Psoas muscle (tissue), 7 donors: ENCODE measurements at regions not wholly inside any gene's neighbourhood (a gene's known extent, or its start where the extent isn't known, plus 50 kb on each side); places are given as distances from the start of the nearest gene placed in this dataset.

ENCODE experiments used
- ATAC-seq, 4 donors: fragments of 200-7000 bp; cut with Tn5 transposase; one replicate each; pipeline ENCODE4 v1.9.1; 2020; ENCODE audit warnings: moderate library complexity in 3 of 4, mild to moderate bottlenecking in 2 of 4
- DNase-seq, 2 donors: peaks; one replicate each; pipeline ENCODE4 v3.0.0-alpha.2; 2020
- H3K27ac ChIP-seq: fragments of 200-600 bp; one replicate; pipeline ENCODE4 v1.8.0; 2022
- H3K27me3 ChIP-seq, 3 donors: fragments of 200-600 bp in 1 of 3; one replicate each; pipeline versions ENCODE4 v1.6.1 to v1.8.0; 2013 to 2022; ENCODE audit warnings: low read length in 2 of 3, mild to moderate bottlenecking in 2 of 3, moderate library complexity in 1 of 3; ENCODE audit not compliant: insufficient read depth in 3 of 3
- H3K36me3 ChIP-seq, 2 donors: fragments of 200-600 bp in 1 of 2; one replicate each; pipeline versions ENCODE4 v1.6.1 to v1.8.0; 2013 to 2022; ENCODE audit warnings: low read depth in 1 of 2, mild to moderate bottlenecking in 1 of 2, moderate library complexity in 1 of 2; ENCODE audit not compliant: insufficient read depth in 1 of 2
- H3K4me1 ChIP-seq: fragments of 200-600 bp; one replicate; pipeline ENCODE4 v1.8.0; 2022
- H3K4me3 ChIP-seq: fragments of 200-600 bp; one replicate; pipeline ENCODE4 v1.8.0; 2022; ENCODE audit warnings: mild to moderate bottlenecking
- H3K9me3 ChIP-seq: fragments of 200-600 bp; one replicate; pipeline ENCODE4 v1.8.0; 2022
- WGBS, 3 donors: extraction: QIAGEN DNeasy Blood & Tissue Kit; methylation state at CpG; one replicate each; pipeline versions ENCODE4 v1.1.6 to v1.1.7; 2013; 5-methylcytosine and 5-hydroxymethylcytosine counted together
- intact Hi-C, 2 donors: fragments of 100-400 bp; cut with DNase I; formaldehyde crosslinking; loops; one replicate each; pipeline versions ENCODE4 v1.11.0 to v1.14.2; 2022
- TF ChIP-seq, protein P1 (sequence below): fragments of 200-600 bp; IDR thresholded peaks from one replicate; pipeline ENCODE4 v1.8.0; 2022; ENCODE audit warnings: antibody characterized with exemption
- donor health status: healthy with polysubstance abuse.
- donor health status: DM: no; HTN: no; CAD: no; lungs with moderate emphysema.
- donor health status: Bipolar disorder and iron deficiency.
- donor health status: healthy.
- donor health status: DM: yes; HTN: yes; CAD: no.
- donor health status: DM: no; HTN: no; CAD: no.
- donor health status: DM: yes; HTN: yes; CAD: no.

DNA sequence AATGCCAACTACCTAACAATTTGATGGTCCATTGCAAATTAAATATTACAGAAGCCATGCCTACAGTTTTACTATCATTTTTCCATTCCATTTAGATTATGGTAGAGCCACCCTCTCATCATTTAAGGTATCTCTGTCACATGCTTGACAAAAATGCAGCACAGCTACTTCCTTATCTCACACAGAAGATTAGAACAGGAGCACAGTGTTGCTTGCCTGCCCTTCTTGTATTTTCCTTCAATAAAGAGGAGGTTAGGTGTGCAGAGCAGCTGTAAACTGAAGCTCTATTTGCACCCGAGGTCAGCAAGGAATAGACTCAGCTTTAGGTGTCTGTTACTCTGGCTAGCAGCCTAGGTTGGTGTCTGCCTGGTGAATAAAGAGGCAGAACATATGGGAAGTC lies 51.5 kb upstream of the ATP10B start:
- intact Hi-C loops: no loop called here
- H3K36me3 ChIP-seq: no peaks in the 10 kb centered on the region
- H3K4me3 ChIP-seq: no peak overlapping the region
- DNase-seq: no peak
- no peak for ATAC-seq
- no peak overlapping the region for H3K27ac ChIP-seq
- 18 to 31% (median 28%) methylated on average over 1 of the region's 1 CpG for WGBS, 3 donors
- H3K9me3 ChIP-seq: no peaks in the 10 kb centered on the region
- H3K27me3 ChIP-seq: no peaks in the 10 kb centered on the region
- no peaks in the 10 kb centered on the region for H3K4me1 ChIP-seq
- TF ChIP-seq, protein P1, sequence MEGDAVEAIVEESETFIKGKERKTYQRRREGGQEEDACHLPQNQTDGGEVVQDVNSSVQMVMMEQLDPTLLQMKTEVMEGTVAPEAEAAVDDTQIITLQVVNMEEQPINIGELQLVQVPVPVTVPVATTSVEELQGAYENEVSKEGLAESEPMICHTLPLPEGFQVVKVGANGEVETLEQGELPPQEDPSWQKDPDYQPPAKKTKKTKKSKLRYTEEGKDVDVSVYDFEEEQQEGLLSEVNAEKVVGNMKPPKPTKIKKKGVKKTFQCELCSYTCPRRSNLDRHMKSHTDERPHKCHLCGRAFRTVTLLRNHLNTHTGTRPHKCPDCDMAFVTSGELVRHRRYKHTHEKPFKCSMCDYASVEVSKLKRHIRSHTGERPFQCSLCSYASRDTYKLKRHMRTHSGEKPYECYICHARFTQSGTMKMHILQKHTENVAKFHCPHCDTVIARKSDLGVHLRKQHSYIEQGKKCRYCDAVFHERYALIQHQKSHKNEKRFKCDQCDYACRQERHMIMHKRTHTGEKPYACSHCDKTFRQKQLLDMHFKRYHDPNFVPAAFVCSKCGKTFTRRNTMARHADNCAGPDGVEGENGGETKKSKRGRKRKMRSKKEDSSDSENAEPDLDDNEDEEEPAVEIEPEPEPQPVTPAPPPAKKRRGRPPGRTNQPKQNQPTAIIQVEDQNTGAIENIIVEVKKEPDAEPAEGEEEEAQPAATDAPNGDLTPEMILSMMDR: no peak

DNA sequence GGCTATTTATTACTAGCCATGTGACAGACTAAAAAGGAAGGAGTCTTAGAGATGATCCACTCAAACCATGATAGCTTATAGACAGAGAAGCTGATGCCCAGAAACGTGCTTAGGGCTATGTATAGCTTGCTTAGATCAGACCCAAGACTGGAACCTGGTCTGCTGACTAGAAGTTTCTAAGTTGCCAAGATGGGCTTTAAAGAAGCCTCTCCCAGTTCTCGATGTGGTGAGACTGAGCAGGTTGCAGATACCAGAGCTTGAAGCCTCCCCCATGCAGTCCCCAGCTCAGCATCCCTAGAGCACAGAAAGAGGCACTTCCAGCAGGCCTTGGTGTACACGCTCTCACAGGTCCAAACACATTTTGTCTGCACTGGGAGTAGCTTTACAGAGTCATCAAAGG lies 51.1 kb upstream of the ATP10B start:
- intact Hi-C loops: no loop called here
- Histone ChIP-seq H3K27ac (no peak overlapping the region), H3K36me3 (no peaks in the 10 kb centered on the region), H3K4me1 (no peaks in the 10 kb centered on the region), H3K9me3 (no peaks in the 10 kb centered on the region), H3K4me3 (no peak overlapping the region), H3K27me3 (no peaks in the 10 kb centered on the region)
- DNase-seq: no peak
- ATAC-seq: no peak
- WGBS, 3 donors: 53 to 57% (median 57%) methylated on average over 3 of the region's 3 CpGs
- TF ChIP-seq, protein P1: no peak
